Endothelial cell of umbilical vein (primary cell): ENCODE measurements at regions not wholly inside any gene's neighbourhood (a gene's known extent, or its start where the extent isn't known, plus 50 kb on each side); places are given as distances from the start of the nearest gene placed in this dataset.

Experiments
- CTCF ChIP-seq, 2 donors: IDR thresholded peaks; 1 replicate in 1 of 2; 2 replicates in 1 of 2; pipeline ENCODE4 v1.5.1; 2011; ENCODE audit warnings: low read length in 2 of 2, mild to moderate bottlenecking in 2 of 2, moderate library complexity in 2 of 2, control low read depth in 1 of 2, inconsistent platforms in 1 of 2, low read depth in 1 of 2; ENCODE audit not compliant: insufficient read depth in 1 of 2; ENCODE audit errors: extremely low read depth in 1 of 2
- EZH2 ChIP-seq: IDR thresholded peaks from 2 replicates; pipeline ENCODE4 v1.6.1; 2012; ENCODE audit warnings: borderline replicate concordance, low read depth, mild to moderate bottlenecking, moderate library complexity, low read length, inconsistent platforms; ENCODE audit not compliant: severe bottlenecking
- FOS ChIP-seq: IDR thresholded peaks from 2 replicates; pipeline ENCODE4 v1.6.1; 2011; ENCODE audit warnings: mild to moderate bottlenecking, low read length, moderate library complexity, borderline replicate concordance; ENCODE audit not compliant: insufficient read depth
- JUN ChIP-seq: IDR thresholded peaks from 2 replicates; pipeline ENCODE4 v1.6.1; 2011; ENCODE audit warnings: borderline replicate concordance, low read depth; ENCODE audit not compliant: insufficient read length, insufficient read depth
- POLR2A ChIP-seq: IDR thresholded peaks from 2 replicates; pipeline ENCODE4 v1.6.1; 2012; ENCODE audit warnings: low read depth, mild to moderate bottlenecking, control low read depth, low read length
- POLR2AphosphoS5 ChIP-seq: IDR thresholded peaks from 2 replicates; pipeline ENCODE4 v1.6.1; 2012; ENCODE audit warnings: low read depth, mild to moderate bottlenecking, control low read depth, low read length, moderate library complexity; ENCODE audit not compliant: insufficient read depth

- TF ChIP-seq POLR2A: no peak
- no peak for TF ChIP-seq CTCF (IDR thresholded peaks at IDR 0.05; ENCODE audit: extremely low read depth in 1 of 2, insufficient read depth in 1 of 2, low read depth in 1 of 2, low read length in 2 of 2)
- no peak for TF ChIP-seq POLR2AphosphoS5
- no peak for TF ChIP-seq FOS
- no peak for TF ChIP-seq JUN
- no peak for TF ChIP-seq EZH2
Observed at GRCh38 chr16:73322856-73323255, 274.9 kb upstream of the ZFHX3 start.
